ENCODE measurements at regions not wholly inside any gene's neighbourhood (a gene's known extent, or its start where the extent isn't known, plus 50 kb on each side); places are given as distances from the start of the nearest gene placed in this dataset.
"Not testable (repeated sequence)": the region's sequence is repeated elsewhere in the genome, so short reads cannot be mapped to it uniquely, and the experiment has no call there.

DNA sequence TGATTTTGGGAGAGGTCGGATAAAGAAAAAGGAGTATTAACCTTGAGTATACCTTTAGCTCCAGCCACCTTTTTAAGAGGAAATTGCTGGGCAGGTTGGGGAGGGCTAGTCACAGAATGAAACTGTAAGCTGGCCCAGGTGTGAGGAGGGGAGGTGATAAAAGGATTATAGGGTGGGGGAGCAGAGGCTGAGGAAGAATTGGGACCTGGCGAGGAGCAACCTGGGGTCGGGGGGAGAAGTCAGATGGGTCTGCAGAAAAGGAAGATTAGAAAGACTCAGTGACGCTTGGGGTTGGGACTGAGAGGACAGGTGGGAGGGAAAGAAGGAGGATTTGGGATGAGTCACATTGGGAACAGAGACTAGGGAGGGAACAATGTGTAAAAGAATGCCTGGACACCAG is 1548.5 kb upstream of the WWC1 start:
- not testable (repeated sequence) for DNase-seq

DNA sequence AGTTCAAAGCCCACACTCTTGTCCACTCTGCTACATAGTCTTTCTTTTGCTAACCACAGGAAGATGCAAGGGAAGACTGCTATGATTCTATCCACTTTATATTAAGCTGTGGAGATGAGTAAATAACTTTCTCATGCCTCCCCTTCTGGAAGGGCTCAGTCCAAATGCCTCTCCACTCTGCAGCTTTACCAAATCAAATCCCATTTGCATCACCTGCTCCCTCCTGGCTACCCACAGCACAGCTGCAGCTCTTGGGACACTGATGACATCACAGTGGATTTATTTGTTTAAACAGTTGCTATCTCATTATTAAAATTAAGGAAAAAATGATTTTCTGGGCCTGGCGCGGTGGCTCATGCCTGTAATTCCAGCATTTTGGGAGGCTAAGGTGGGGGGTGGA is 1544.9 kb upstream of the WWC1 start:
- no peak for DNase-seq

GRCh38 chr5:166750376-166750775 is 1541.1 kb upstream of the WWC1 start:
- DNase-seq: no peak

GRCh38 chr5:166758151-166758550 is 1533.3 kb upstream of the WWC1 start:
- no peak for DNase-seq

DNA sequence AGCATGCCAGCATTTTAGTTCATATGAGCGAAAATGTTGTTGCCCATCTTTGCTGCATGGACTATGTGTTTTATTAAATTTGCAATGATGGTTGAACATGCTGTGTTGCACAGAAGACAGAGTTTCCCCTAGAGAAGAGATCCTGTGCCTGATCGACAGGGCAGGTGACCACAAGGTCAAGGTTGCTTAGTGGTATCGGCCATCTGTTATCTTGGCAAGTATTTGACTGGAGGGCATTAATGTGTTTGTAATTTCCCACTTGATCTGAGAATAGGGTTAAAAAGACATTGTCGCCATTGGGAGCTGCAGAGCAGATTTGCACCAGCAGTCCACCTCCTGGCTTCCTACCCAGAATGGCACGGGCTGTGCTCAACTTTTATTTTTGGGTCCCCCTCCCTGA is 1523.6 kb upstream of the WWC1 start:
- DNase-seq: no peak

DNA sequence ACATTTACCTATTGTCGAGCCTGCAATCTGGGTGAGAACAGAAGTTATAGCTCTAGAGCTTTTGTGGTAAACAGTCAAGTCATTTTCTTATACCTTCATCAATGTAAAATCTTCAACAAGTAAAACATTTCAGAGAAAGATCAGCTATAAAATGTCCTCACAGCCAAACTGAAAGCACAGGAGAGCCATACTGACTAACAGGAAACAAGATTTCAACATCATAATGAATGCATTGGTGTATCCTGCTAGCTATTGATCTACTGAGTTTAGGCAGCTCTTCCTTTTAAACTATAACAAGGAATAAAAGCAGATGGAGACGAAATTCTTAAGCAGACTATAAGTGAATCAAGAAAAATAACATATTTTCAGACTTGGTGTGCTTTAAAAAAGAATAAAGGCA is 1522.9 kb upstream of the WWC1 start:
- DNase-seq: no peak

- no peak for DNase-seq
Observed at GRCh38 chr5:166772770-166773169, 1518.7 kb upstream of the WWC1 start.

DNA sequence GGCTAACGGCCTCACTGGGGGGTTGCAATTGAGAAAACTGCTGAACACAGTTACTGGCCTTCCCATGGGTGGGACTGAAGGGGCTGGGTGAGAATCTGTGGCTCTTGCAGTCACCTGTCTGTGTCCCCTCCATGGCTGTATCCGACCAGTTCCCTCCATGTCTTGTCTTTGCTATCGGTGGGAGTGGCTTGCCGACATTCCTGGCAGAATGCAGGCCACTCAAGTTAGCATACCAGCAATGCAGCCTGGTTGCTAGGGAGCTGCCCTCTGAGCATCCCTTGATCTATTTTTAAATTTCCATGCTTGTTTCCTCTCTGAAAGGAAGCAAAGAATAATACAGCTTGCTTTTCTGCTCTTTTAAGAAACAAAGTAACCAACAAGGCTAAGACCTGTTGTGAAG is 1509.7 kb upstream of the WWC1 start:
- DNase-seq: no peak

DNA sequence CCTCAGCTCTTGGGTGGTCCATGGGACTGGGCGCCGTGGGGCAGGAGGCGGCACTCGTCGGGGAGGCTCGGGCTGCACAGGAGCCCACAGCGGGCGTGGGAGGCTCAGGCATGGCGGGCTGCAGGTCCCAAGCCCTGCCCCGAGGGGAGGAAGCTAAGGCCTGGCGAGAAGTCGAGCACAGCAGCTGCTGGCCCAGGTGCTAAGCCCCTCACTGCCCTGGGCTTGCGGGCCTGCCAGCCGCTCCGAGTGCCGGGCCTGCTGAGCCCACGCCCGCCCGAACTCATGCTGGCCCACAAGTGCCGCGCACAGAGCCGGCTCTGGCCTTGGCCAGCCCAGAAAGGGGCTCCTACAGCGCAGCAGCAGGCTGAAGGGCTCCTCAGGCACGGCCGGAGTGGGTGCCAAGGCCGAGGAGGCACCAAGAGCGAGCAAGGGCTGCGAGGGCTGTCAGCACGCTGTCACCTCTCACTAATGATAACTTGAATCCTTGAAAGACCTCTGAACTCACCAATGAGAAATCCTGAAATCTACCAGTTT is 1506.8 kb upstream of the WWC1 start:
- DNase-seq: no peak

- DNase-seq: no peak
Observed at GRCh38 chr5:166786178-166786577, 1505.3 kb upstream of the WWC1 start.

DNA sequence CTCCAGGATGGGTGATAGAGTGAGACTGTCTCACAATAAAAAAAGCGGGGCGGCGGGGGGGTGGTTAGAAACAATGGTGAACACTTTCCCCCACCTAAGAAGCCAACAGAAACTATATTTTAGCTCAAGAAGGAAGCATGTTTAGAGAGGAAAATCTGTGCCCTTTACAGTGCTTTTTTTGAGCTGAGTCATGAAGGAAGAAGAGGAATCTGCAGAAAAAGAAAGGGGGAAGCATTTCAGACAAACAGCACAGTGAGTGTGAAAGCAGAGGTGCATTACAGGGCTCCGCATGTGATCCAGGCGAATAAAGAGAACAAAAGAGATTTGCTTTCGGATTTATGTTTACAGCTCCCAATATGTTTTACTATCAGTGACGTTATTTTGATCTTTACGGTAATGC is 1504.6 kb upstream of the WWC1 start:
- DNase-seq: no peak

GRCh38 chr5:166788050-166788449 is 1503.4 kb upstream of the WWC1 start:
- no peak for DNase-seq

DNA sequence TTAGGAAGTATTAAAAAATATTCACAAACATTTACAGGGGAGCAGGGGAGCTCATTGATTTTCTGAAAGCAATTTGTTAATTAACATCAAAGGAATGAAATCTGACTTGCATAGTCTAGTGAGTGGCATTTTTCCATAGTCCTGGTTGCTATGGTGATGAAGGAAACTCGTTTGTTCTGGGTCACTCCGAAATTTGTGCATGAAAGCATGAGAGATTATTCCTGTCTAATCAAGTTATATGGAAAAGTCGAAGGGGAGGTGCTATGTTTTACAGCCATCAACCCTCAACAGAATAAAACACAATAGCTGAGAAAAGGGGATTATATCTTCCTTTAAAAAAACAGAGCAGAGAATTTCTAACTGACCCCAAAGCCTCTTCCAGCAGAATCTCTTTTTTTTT is 1495.7 kb upstream of the WWC1 start:
- no peak for DNase-seq

DNA sequence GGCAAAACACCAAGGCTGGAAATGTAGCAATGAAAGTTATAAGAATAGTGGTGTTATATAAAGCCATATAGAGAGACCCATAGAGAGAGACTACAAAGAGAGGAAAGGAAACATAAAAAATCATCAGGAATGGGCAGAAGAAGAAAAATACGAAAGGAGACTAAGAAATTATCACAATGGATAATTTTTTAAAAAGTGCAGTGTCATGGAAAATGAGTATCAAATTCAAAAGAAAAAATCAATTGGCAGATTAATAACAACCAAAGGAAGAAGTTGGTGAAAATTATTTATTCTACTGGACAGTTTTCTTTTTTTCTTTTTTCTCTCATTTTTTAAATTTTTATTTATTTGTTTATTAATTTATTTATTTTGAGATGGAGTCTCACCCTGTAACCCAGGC is 1488.4 kb upstream of the WWC1 start:
- no peak for DNase-seq

DNA sequence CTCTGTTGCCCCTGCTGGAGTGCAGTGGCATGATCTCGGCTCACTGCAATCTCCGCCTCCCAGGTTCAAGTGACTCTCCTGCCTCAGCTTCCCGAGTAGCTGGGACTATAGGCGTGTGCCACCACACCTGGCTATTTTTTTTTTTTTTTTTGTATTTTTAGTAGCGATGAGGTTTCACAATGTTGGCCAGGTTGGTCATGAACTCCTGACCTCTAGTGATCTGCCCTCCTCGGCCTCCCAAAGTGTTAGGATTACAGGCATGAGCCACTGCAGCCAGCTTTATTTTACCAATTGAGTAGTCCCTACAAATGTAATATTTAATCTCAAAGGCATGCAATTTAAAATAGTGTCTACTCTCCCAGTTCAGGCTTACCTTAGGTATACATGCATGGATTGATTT is 1487.2 kb upstream of the WWC1 start:
- DNase-seq: not testable (repeated sequence)

GRCh38 chr5:166804693-166805092 is 1486.8 kb upstream of the WWC1 start:
- not testable (repeated sequence) for DNase-seq

DNA sequence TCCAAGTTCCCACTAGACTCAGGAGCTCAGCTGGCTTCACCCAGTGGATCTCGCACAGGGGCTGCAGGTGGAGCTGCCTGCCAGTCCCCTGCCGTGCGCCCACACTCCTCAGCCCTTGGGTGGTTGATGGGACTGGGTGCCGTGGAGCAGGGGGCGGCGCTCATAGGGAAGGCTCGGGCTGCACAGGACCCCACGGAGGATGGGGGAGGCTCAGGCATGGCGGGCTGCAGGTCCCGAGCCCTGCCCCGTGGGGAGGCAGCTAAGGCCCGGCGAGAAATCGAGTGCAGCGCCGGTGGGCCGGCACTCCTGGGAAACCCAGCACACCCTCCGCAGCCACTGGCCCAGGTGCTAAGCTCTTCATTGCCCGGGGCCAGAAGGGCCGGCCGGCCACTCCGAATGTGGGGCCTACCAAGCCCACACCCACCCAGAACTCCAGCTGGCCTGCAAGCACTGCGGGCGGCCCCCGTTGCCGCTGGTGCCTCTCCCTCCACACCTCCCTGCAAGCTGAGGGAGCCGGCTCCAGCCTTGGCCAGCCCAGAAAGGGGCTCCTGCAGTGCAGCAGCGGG is 1481.3 kb upstream of the WWC1 start:
- not testable (repeated sequence) for DNase-seq

GRCh38 chr5:166810721-166811120 is 1480.7 kb upstream of the WWC1 start:
- no peak for DNase-seq

- DNase-seq: no peak
Observed at GRCh38 chr5:166823360-166823759, 1468.1 kb upstream of the WWC1 start.

DNA sequence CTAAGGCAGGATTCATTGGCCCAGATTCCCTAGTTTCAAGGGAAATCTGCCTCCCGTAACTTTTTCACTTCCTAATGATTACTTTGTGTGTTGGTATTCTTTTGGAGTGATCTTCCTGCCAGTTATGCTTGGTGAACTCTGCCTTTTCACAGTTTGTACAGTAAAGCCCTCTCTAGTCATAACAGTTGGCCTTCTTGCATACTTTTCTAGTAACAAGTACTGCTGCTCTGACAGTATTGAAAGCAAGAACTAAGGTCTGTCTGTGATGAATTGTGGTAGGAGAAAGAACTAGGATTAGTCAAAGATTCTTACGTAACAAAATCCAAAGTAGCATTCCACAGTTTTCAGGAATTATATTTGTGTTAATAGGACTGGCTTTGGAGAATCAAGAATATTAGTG is 1457.2 kb upstream of the WWC1 start:
- DNase-seq: no peak

GRCh38 chr5:166845044-166845443 is 1446.4 kb upstream of the WWC1 start:
- no peak for DNase-seq

GRCh38 chr5:166856791-166857190 is 1434.7 kb upstream of the WWC1 start:
- no peak for DNase-seq

GRCh38 chr5:166860426-166860825 is 1431.0 kb upstream of the WWC1 start:
- DNase-seq: no peak

GRCh38 chr5:166862581-166862980 is 1428.9 kb upstream of the WWC1 start:
- no peak for DNase-seq

GRCh38 chr5:166865206-166865605 is 1426.2 kb upstream of the WWC1 start:
- DNase-seq: no peak

- no peak for DNase-seq
Observed at GRCh38 chr5:166880456-166880855, 1411.0 kb upstream of the WWC1 start.
